ENCODE measurements at regions not wholly inside any gene's neighbourhood (a gene's known extent, or its start where the extent isn't known, plus 50 kb on each side); places are given as distances from the start of the nearest gene placed in this dataset.

DNA sequence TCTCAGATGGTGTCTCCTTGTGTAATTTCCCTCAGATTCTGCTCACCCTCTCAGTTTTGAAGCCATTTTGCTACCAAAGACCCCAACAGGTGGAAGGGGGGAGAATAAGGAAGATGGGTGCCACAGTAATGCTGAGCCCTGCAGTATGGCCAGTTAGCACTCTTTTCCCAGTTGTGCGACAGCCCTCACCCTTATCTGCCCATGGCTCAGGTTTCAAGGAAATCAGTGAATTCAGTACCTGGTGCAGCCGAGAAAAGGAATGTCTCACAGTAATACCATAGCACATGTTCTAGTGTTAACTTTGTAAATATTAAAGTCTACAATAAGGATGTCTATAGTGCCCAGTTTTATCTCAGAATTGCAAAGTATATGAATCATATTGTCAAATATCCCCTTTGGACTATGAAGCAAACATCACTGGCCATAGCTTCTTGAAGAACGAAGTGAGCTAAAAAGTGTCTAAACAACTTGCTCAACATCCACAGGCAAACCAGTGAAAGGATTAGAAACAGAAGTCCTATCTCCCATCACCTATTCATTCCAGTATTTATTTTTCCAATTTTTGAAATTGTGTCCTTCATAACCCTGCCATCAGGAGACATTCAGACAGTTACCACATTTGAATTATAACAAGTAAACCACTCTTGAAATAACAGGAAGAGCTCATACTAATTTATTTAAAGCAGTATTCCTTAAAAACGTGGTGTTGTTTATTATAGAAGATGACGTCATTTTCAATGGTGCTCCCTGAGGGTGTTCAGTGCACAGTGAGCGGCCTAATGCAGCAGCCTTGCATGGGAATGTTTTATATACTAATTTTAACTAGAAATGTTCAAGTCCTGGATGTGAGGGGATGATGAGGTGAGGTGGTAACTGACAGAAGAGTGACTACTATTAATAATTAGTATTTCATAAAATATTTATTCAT lies 366.2 kb downstream of the TFAP2A start:
- CTCF ChIA-PET, result interaction anchor here (0.7 to 0.8 kb wide), 2 partner anchors 24 to 379 kb away, joined by 3 read pairs; no protein-coding TSS in a partner anchor
- intact Hi-C loops (cut with DNase I, micrococcal nuclease), result no loop called here
- no peak overlapping the region for H3K4me3 Mint-ChIP-seq
- DNase-seq (no peak), ATAC-seq (no peak)
- POLR2A ChIA-PET, result no interaction called here
- no peaks in the 10 kb centered on the region for H3K4me1 Mint-ChIP-seq
- no peak overlapping the region for H3K27ac Mint-ChIP-seq
- H3K27me3 Mint-ChIP-seq, result peaks cover 4% of the 10 kb centered on the region
- H3K9me3 Mint-ChIP-seq (ENCODE audit: low read depth), result peaks cover 11% of the 10 kb centered on the region
- H3K36me3 Mint-ChIP-seq (ENCODE audit: low read depth), result no peaks in the 10 kb centered on the region

- no peak overlapping the region for H3K27ac Mint-ChIP-seq
- CTCF ChIA-PET, result interaction anchor here (2.9 kb wide), 1 partner anchor 11 kb away, joined by 9 read pairs; no protein-coding TSS in a partner anchor
- peaks cover 4% of the 10 kb centered on the region for H3K9me3 Mint-ChIP-seq (ENCODE audit: low read depth)
- ATAC-seq (no peak), DNase-seq (no peak)
- peaks cover 4% of the 10 kb centered on the region for H3K27me3 Mint-ChIP-seq
- H3K4me3 Mint-ChIP-seq, result no peak overlapping the region
- no peaks in the 10 kb centered on the region for H3K4me1 Mint-ChIP-seq
- POLR2A ChIA-PET, result interaction anchor here (0.6 kb wide), 1 partner anchor 14 kb away, joined by 3 read pairs; no protein-coding TSS in a partner anchor
- no peaks in the 10 kb centered on the region for H3K36me3 Mint-ChIP-seq (ENCODE audit: low read depth)
- intact Hi-C loops (cut with DNase I, micrococcal nuclease), result no loop called here
These were observed 372.6 kb downstream of the TFAP2A start for GRCh38 chr6:10042280-10042679.

DNA sequence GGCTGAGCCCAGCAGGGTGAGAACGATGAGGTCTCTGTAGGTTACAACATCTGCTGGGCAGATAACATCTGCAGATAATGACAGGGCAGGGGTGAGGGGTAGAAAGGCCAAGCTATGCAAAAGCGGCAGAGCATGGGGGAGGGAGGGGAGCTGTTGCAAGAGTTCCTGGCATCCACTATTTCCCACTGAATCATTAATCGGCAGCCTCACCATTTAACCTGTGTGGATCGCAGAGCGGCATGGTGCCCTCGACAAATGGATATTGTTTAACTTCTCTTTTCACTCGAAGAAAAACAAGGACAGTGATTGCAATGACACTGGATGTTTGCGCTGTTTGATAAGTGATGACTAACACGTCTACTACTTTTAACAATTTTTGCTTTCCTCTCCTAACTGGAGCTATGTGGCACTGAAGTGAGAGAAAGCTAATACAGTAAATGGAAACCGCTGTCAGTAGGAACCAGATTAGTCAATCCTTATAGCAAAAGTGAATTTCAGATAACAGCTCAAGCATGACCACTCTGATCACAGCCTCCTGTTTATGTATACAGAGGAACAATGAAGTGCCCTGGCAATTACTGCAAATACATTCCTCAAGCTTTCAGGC lies 381.5 kb downstream of the TFAP2A start:
- no peaks in the 10 kb centered on the region for H3K4me1 Mint-ChIP-seq
- ChIA-PET POLR2A (no interaction called here), CTCF (interaction anchor here (0.5 to 0.8 kb wide), 2 partner anchors 396 to 398 kb away, joined by 3 read pairs; no protein-coding TSS in a partner anchor)
- no peak overlapping the region for H3K27ac Mint-ChIP-seq
- no peak overlapping the region for H3K4me3 Mint-ChIP-seq
- intact Hi-C loops (cut with DNase I, micrococcal nuclease), result no loop called here
- ATAC-seq (no peak), DNase-seq (no peak)
- H3K36me3 Mint-ChIP-seq (ENCODE audit: low read depth), result no peaks in the 10 kb centered on the region
- H3K27me3 Mint-ChIP-seq, result no peaks in the 10 kb centered on the region
- peaks cover 3% of the 10 kb centered on the region for H3K9me3 Mint-ChIP-seq (ENCODE audit: low read depth)

DNA sequence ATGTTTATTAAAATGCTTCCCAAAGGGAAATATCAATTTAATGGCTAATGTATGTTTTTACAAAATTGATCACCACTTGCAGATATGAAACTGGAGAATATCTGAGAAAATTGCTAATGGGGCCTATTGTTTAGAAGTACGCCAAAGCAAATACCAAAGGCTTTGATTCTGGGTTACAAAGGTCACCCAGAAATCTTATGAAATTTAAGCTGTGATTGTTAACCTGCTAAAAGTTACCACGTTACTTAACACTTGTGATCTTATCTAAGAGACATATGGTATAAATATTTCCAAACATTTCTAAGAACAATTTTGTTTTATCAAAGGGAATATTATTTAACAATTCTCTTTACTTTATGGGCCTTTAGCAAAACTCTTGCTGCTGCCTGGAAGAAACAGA lies 383.3 kb downstream of the TFAP2A start:
- ATAC-seq (no peak), DNase-seq (no peak)
- no peaks in the 10 kb centered on the region for H3K27me3 Mint-ChIP-seq
- H3K27ac Mint-ChIP-seq, result no peak overlapping the region
- no peak overlapping the region for H3K4me3 Mint-ChIP-seq
- H3K4me1 Mint-ChIP-seq, result no peaks in the 10 kb centered on the region
- CTCF ChIA-PET, result interaction anchor here (0.6 to 2.1 kb wide), 2 partner anchors 10 to 12 kb away, joined by 3 to 9 read pairs; no protein-coding TSS in a partner anchor
- intact Hi-C loops (cut with DNase I, micrococcal nuclease), result loop anchor here (1.0 to 2.0 kb wide), 2 partner anchors 397 to 398 kb away; no protein-coding TSS in a partner anchor
- POLR2A ChIA-PET, result no interaction called here
- H3K36me3 Mint-ChIP-seq (ENCODE audit: low read depth), result no peaks in the 10 kb centered on the region
- peaks cover 3% of the 10 kb centered on the region for H3K9me3 Mint-ChIP-seq (ENCODE audit: low read depth)

- Mint-ChIP-seq H3K4me1 (no peaks in the 10 kb centered on the region), H3K27ac (no peak overlapping the region), H3K4me3 (no peak overlapping the region), H3K9me3 (ENCODE audit: low read depth) (peaks cover 3% of the 10 kb centered on the region), H3K27me3 (no peaks in the 10 kb centered on the region), H3K36me3 (ENCODE audit: low read depth) (no peaks in the 10 kb centered on the region)
- intact Hi-C loops (cut with DNase I, micrococcal nuclease), result loop anchor here (1.0 to 2.0 kb wide), 2 partner anchors 398 kb away; no protein-coding TSS in a partner anchor
- ATAC-seq (no peak), DNase-seq (no peak)
- ChIA-PET POLR2A (interaction anchor here (0.6 kb wide), 1 partner anchor 517 kb away, joined by 4 read pairs; no protein-coding TSS in a partner anchor), CTCF (interaction anchor here (0.6 to 2.1 kb wide), 5 partner anchors 11 to 40 kb away, joined by 3 to 9 read pairs (median 4); no protein-coding TSS in a partner anchor)
These were observed 383.8 kb downstream of the TFAP2A start for GRCh38 chr6:10030942-10031537.

DNA sequence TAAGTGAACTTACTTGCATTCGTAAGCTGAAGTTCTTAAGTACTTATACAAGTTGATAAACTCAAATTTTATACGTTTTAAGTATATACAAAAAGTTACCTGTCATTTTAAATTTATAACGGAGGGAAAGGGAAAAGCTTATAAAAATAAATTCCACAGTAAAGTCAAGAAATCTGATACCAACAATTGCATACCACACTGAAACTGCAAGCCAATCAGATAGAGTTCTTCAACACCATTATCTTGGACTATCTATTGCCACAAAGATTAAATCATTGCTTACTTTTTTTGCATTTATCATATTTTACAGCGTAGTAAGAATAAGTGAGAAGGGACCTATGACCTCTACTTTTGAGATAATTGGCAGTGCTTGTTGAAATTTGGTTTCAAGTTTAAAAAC lies 386.7 kb downstream of the TFAP2A start:
- Mint-ChIP-seq H3K4me1 (no peaks in the 10 kb centered on the region), H3K36me3 (ENCODE audit: low read depth) (no peaks in the 10 kb centered on the region), H3K9me3 (ENCODE audit: low read depth) (peaks cover 3% of the 10 kb centered on the region), H3K27me3 (no peaks in the 10 kb centered on the region), H3K4me3 (no peak overlapping the region), H3K27ac (no peak overlapping the region)
- ChIA-PET CTCF (no interaction called here), POLR2A (no interaction called here)
- DNase-seq (no peak), ATAC-seq (no peak)
- intact Hi-C loops (cut with DNase I, micrococcal nuclease), result no loop called here

- no peaks in the 10 kb centered on the region for H3K4me1 Mint-ChIP-seq
- intact Hi-C loops (cut with DNase I, micrococcal nuclease), result no loop called here
- H3K36me3 Mint-ChIP-seq (ENCODE audit: low read depth), result no peaks in the 10 kb centered on the region
- ChIA-PET POLR2A (no interaction called here), CTCF (interaction anchor here (0.7 kb wide), 1 partner anchor 409 kb away, joined by 3 read pairs; no protein-coding TSS in a partner anchor)
- H3K9me3 Mint-ChIP-seq (ENCODE audit: low read depth), result no peaks in the 10 kb centered on the region
- H3K27me3 Mint-ChIP-seq, result peaks cover 3% of the 10 kb centered on the region
- DNase-seq (no peak), ATAC-seq (no peak)
- H3K27ac Mint-ChIP-seq, result no peak overlapping the region
- H3K4me3 Mint-ChIP-seq, result no peak overlapping the region
These were observed 395.0 kb downstream of the TFAP2A start for GRCh38 chr6:10019851-10020250.

- H3K4me3 Mint-ChIP-seq, result no peak overlapping the region
- H3K27me3 Mint-ChIP-seq, result no peaks in the 10 kb centered on the region
- no peaks in the 10 kb centered on the region for H3K36me3 Mint-ChIP-seq (ENCODE audit: low read depth)
- H3K9me3 Mint-ChIP-seq (ENCODE audit: low read depth), result peaks cover under 1% of the 10 kb centered on the region
- no peak overlapping the region for H3K27ac Mint-ChIP-seq
- ChIA-PET CTCF (no interaction called here), POLR2A (no interaction called here)
- ATAC-seq, result no peak
- intact Hi-C loops (cut with DNase I, micrococcal nuclease), result no loop called here
- no peak for DNase-seq
- H3K4me1 Mint-ChIP-seq, result no peaks in the 10 kb centered on the region
These were observed 400.3 kb downstream of the TFAP2A start for GRCh38 chr6:10014557-10014956.

DNA sequence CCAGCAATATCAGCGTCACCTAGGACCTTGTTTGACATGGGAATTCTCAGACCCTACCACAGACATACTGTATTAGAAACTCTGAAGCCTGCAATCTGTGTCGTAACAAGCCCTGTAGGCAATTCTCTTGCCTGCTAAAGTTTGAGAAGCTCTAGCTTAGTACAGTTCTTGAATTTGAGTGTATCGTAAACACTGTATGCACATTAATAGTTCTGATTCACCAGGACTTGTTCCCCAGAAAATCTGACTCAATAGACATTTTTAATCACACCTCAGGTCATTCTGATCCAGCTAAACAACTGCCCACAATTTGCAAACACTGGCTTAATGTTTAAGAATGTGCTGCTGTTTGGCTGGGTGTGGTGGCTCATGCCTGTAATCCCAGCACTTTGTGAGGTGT lies 414.3 kb downstream of the TFAP2A start:
- no peaks in the 10 kb centered on the region for H3K36me3 Mint-ChIP-seq (ENCODE audit: low read depth)
- H3K9me3 Mint-ChIP-seq (ENCODE audit: low read depth), result no peaks in the 10 kb centered on the region
- POLR2A ChIA-PET, result no interaction called here
- no peak overlapping the region for H3K4me3 Mint-ChIP-seq
- no peak overlapping the region for H3K27ac Mint-ChIP-seq
- DNase-seq (no peak), ATAC-seq (no peak)
- intact Hi-C loops (cut with DNase I, micrococcal nuclease), result no loop called here
- no peaks in the 10 kb centered on the region for H3K27me3 Mint-ChIP-seq
- H3K4me1 Mint-ChIP-seq, result no peaks in the 10 kb centered on the region
- CTCF ChIA-PET, result no interaction called here

- Mint-ChIP-seq H3K9me3 (ENCODE audit: low read depth) (no peaks in the 10 kb centered on the region), H3K4me3 (no peak overlapping the region), H3K27ac (no peak overlapping the region), H3K36me3 (ENCODE audit: low read depth) (no peaks in the 10 kb centered on the region), H3K4me1 (no peaks in the 10 kb centered on the region), H3K27me3 (no peaks in the 10 kb centered on the region)
- ChIA-PET CTCF (no interaction called here), POLR2A (no interaction called here)
- intact Hi-C loops (cut with DNase I, micrococcal nuclease), result no loop called here
- DNase-seq, result no peak
- ATAC-seq, result no peak
These were observed 415.1 kb downstream of the TFAP2A start for GRCh38 chr6:9999796-10000195.

DNA sequence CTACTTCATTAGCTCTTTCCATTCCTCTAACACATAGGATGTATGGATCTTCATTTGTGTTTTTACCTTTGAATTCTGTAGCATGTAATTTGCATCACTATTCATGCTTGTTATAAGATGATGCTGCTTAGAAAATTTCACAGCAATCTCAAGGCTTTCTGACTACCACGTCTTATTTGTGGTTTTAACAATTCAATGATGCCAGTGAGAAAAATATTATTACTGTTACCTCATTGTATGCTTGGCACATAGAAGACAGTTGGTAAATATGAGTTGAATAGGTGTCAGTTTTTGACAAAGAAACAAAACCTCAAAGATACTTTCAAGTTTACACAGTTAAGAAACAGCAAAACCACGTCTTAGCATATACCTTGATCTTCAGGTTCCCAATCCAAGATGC lies 428.6 kb downstream of the TFAP2A start:
- Mint-ChIP-seq H3K4me1 (no peaks in the 10 kb centered on the region), H3K27me3 (peaks cover 2% of the 10 kb centered on the region), H3K4me3 (no peak overlapping the region), H3K9me3 (ENCODE audit: low read depth) (peaks cover 5% of the 10 kb centered on the region), H3K36me3 (ENCODE audit: low read depth) (peaks cover 2% of the 10 kb centered on the region), H3K27ac (no peak overlapping the region)
- ChIA-PET CTCF (no interaction called here), POLR2A (no interaction called here)
- ATAC-seq, result no peak
- no peak for DNase-seq
- intact Hi-C loops (cut with DNase I, micrococcal nuclease), result no loop called here
